ENCODE measurements at regions not wholly inside any gene's neighbourhood (a gene's known extent, or its start where the extent isn't known, plus 50 kb on each side); places are given as distances from the start of the nearest gene placed in this dataset.

DNA sequence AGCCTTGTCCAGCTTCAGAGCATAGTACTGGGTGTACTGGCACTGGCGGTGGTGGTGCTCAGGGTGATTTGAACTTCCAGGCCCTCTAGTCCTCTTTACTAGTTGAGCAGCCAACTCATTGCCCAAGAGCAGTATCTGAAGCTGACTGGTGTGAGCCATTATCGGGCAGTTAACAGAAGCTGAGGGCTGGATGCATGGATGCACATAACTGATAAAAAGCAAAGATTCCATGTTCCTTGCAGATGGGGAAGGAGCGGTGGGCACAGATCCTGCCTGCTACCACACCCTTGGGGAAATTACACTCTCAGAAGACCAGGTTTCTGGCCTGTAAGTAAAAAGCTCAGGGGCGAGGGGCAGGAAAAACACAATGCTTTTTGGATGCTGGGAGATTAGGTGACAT lies 499.4 kb upstream of the ARGLU1 start:
- H3K4me2 ChIP-seq (ENCODE audit: low read depth, low read length, poor library complexity, severe bottlenecking), result no peak overlapping the region
- TF ChIP-seq CTCF (conservative IDR thresholded peaks at IDR 0.05; ENCODE audit: low read length), result no peak
- no peak for TF ChIP-seq EZH2phosphoT487 (IDR thresholded peaks at IDR 0.05; ENCODE audit: borderline replicate concordance)
- no peak overlapping the region for H2AFZ ChIP-seq (ENCODE audit: low read length)
- H4K20me1 ChIP-seq (ENCODE audit: insufficient read depth, low read length, poor library complexity, severe bottlenecking), result no peaks in the 10 kb centered on the region
- no peaks in the 10 kb centered on the region for H3K9me2 ChIP-seq (replicated peaks; ENCODE audit: low read depth, low read length)
- 0 out of 2 replicates have a peak, but pooled peaks cover 2% of the 10 kb centered on the region for H3K9me3 ChIP-seq (ENCODE audit: insufficient read depth, low read depth, low read length)
- H3F3A ChIP-seq (ENCODE audit: low read depth), result no peaks in the 10 kb centered on the region
- H3K9ac ChIP-seq (ENCODE audit: low read depth, low read length, poor library complexity, severe bottlenecking), result no peak overlapping the region
- H3K36me3 ChIP-seq (ENCODE audit: insufficient read depth, low read length), result no peaks in the 10 kb centered on the region
- H3K27me3 ChIP-seq (ENCODE audit: insufficient read depth, low read length, poor library complexity, severe bottlenecking), result no peaks in the 10 kb centered on the region
- H3K4me3 ChIP-seq (ENCODE audit: low read length, poor library complexity, severe bottlenecking), result no peak overlapping the region
- no peaks in the 10 kb centered on the region for H3K79me2 ChIP-seq (ENCODE audit: insufficient read depth, low read length)
- no peaks in the 10 kb centered on the region for H3K4me1 ChIP-seq (ENCODE audit: insufficient read depth, low read length, poor library complexity, severe bottlenecking)

DNA sequence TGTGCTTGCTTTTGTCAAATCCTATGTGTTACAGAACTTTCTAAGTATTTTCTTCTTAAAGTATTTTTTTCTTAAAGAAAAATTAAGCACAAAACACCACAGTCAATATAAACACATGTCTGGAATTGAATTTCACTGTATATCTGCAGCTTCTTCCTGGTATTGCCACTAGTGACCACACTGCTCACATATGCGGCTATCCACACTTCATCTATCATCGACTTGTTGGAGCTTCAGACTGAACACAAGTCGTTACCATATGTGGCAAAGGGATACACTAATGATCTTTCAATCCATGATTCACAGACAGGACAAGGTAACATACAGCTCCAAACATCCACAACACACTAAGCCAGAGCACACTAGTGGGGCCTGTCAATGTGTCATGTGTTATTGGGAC lies 498.4 kb upstream of the ARGLU1 start:
- Histone ChIP-seq H3K79me2 (ENCODE audit: insufficient read depth, low read length) (no peaks in the 10 kb centered on the region), H3K4me2 (ENCODE audit: low read depth, low read length, poor library complexity, severe bottlenecking) (no peak overlapping the region), H4K20me1 (ENCODE audit: insufficient read depth, low read length, poor library complexity, severe bottlenecking) (no peaks in the 10 kb centered on the region), H3K9ac (ENCODE audit: low read depth, low read length, poor library complexity, severe bottlenecking) (no peak overlapping the region), H3K9me3 (ENCODE audit: insufficient read depth, low read depth, low read length) (0 out of 2 replicates have a peak, but pooled peaks cover 2% of the 10 kb centered on the region), H3F3A (ENCODE audit: low read depth) (no peaks in the 10 kb centered on the region), H2AFZ (ENCODE audit: low read length) (no peak overlapping the region), H3K4me3 (ENCODE audit: low read length, poor library complexity, severe bottlenecking) (no peak overlapping the region), H3K36me3 (ENCODE audit: insufficient read depth, low read length) (no peaks in the 10 kb centered on the region), H3K9me2 (replicated peaks; ENCODE audit: low read depth, low read length) (no peaks in the 10 kb centered on the region), H3K27me3 (ENCODE audit: insufficient read depth, low read length, poor library complexity, severe bottlenecking) (no peaks in the 10 kb centered on the region), H3K4me1 (ENCODE audit: insufficient read depth, low read length, poor library complexity, severe bottlenecking) (no peaks in the 10 kb centered on the region)
- TF ChIP-seq EZH2phosphoT487 (IDR thresholded peaks at IDR 0.05; ENCODE audit: borderline replicate concordance) (no peak), CTCF (conservative IDR thresholded peaks at IDR 0.05; ENCODE audit: low read length) (no peak)

- Histone ChIP-seq H3F3A (ENCODE audit: low read depth) (no peaks in the 10 kb centered on the region), H4K20me1 (ENCODE audit: insufficient read depth, low read length, poor library complexity, severe bottlenecking) (no peaks in the 10 kb centered on the region), H3K79me2 (ENCODE audit: insufficient read depth, low read length) (no peaks in the 10 kb centered on the region), H3K36me3 (ENCODE audit: insufficient read depth, low read length) (no peaks in the 10 kb centered on the region), H3K4me1 (ENCODE audit: insufficient read depth, low read length, poor library complexity, severe bottlenecking) (no peaks in the 10 kb centered on the region), H2AFZ (ENCODE audit: low read length) (no peak overlapping the region), H3K9me2 (replicated peaks; ENCODE audit: low read depth, low read length) (no peaks in the 10 kb centered on the region), H3K4me2 (ENCODE audit: low read depth, low read length, poor library complexity, severe bottlenecking) (no peak overlapping the region), H3K9ac (ENCODE audit: low read depth, low read length, poor library complexity, severe bottlenecking) (no peak overlapping the region), H3K4me3 (ENCODE audit: low read length, poor library complexity, severe bottlenecking) (no peak overlapping the region), H3K27me3 (ENCODE audit: insufficient read depth, low read length, poor library complexity, severe bottlenecking) (no peaks in the 10 kb centered on the region), H3K9me3 (ENCODE audit: insufficient read depth, low read depth, low read length) (0 out of 2 replicates have a peak, but pooled peaks cover 2% of the 10 kb centered on the region)
- TF ChIP-seq EZH2phosphoT487 (IDR thresholded peaks at IDR 0.05; ENCODE audit: borderline replicate concordance) (no peak), CTCF (conservative IDR thresholded peaks at IDR 0.05; ENCODE audit: low read length) (no peak)
Observed at GRCh38 chr13:107065036-107065435, 497.1 kb upstream of the ARGLU1 start.
